ENCODE measurements at regions not wholly inside any gene's neighbourhood (a gene's known extent, or its start where the extent isn't known, plus 50 kb on each side); places are given as distances from the start of the nearest gene placed in this dataset.
A peak's percentile ranks its signal among the peaks of the same experiment; 100 is the strongest.

DNA sequence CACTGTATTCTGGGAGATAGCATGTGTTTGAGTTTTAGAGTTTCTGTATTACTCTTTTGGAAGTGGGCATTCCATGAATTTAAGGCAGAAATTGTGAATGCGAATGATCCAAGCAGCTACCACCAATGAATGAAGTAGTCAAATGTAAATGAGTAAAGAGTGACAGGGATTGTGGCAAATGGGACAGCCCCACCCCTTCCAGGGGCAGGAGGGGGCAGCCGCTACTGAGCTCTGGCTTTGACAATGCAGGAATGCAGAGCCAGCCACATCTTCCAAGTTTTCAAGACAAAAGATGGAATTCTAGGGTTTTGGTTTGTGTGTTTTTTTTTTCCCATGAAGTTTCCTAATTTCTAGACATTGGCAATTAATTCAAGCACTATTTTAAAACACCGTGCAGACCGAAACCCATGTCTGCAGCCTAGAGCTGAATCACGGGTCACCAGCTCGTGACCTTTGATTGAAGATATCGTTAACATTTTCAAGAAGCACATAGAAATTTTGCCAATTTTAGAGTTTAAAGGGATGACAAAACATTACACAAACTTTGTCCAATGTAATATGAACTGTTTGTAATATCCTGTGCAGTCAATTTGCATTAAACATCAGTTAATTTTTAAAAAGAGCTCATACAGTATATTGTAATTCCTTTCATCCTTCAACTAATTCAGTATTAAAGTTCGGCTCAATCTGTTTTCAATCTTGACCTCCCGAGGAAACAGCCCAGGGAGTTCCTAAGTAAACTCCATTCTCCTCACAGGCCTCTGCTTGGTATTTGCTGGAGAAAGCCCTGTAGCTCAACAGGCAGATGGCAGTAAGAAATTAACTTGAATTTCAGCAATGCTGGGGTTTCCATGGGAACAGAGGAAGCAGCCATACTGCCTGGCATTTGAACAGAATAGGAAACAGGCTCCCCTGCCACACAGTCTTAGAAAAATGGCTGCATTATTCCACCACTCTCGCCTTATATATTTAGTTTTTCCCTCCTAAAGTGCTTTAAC is 83.4 kb downstream of the UCHL1 start:
- no peak for DNase-seq (ENCODE audit: extremely low read depth, insufficient read length)
- Histone ChIP-seq H3K27me3 (replicated peaks; ENCODE audit: control insufficient read depth, insufficient read depth, low read length) (no peaks in the 10 kb centered on the region), H3K36me3 (ENCODE audit: control insufficient read depth, insufficient read depth, low read length) (no peaks in the 10 kb centered on the region), H3K4me3 (replicated peaks; ENCODE audit: low read depth, low read length) (no peak overlapping the region)
- TF ChIP-seq, protein P1, sequence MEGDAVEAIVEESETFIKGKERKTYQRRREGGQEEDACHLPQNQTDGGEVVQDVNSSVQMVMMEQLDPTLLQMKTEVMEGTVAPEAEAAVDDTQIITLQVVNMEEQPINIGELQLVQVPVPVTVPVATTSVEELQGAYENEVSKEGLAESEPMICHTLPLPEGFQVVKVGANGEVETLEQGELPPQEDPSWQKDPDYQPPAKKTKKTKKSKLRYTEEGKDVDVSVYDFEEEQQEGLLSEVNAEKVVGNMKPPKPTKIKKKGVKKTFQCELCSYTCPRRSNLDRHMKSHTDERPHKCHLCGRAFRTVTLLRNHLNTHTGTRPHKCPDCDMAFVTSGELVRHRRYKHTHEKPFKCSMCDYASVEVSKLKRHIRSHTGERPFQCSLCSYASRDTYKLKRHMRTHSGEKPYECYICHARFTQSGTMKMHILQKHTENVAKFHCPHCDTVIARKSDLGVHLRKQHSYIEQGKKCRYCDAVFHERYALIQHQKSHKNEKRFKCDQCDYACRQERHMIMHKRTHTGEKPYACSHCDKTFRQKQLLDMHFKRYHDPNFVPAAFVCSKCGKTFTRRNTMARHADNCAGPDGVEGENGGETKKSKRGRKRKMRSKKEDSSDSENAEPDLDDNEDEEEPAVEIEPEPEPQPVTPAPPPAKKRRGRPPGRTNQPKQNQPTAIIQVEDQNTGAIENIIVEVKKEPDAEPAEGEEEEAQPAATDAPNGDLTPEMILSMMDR (IDR thresholded peaks at IDR 0.05; ENCODE audit: insufficient read depth, low read length, poor library complexity, severe bottlenecking) = no peak

DNA sequence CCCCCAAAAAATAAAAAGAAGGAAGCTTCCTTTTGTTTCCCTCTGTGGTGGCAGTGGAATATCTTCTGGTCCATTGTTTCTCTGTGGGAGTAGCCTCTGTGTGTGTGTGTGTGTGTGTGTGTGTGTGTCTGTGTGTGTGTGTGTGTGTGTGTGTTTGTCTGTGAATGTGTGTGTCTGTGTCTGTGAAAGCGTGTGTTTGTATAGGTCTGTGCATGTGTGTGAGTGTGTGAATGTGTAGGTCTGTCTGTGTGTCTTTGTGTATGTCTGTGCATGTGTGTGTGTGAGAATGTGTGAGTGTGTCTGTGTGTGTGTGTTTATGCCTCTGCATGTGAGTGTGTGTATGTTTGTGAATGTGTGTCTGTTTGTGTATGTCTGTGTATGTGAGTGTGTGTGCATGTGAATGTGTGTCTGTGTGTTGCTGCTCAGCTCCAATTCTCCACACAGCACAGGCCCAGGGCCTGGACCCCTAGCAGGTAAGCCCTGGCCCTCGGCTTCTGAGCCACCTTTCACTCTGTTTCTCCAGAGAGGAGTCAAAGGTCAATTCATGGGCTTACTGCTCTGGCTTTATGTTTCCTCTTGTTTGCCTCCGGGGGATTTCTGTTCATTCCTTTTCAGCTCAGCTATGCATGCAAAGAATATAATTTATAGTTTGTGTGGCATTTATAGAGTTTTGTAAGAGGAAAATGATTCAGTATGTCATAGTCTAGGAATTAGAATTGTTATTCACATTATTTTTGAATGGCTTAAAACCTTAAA is 89.8 kb downstream of the UCHL1 start:
- H3K4me3 ChIP-seq (replicated peaks; ENCODE audit: low read depth, low read length) = no peak overlapping the region
- H3K27me3 ChIP-seq (replicated peaks; ENCODE audit: control insufficient read depth, insufficient read depth, low read length) = no peaks in the 10 kb centered on the region; the same call in 1 of the 2 replicates
- TF ChIP-seq, protein P1 (IDR thresholded peaks at IDR 0.05; ENCODE audit: insufficient read depth, low read length, poor library complexity, severe bottlenecking) = no peak
- no peak for DNase-seq (ENCODE audit: extremely low read depth, insufficient read length)
- H3K36me3 ChIP-seq (ENCODE audit: control insufficient read depth, insufficient read depth, low read length) = no peaks in the 10 kb centered on the region

DNA sequence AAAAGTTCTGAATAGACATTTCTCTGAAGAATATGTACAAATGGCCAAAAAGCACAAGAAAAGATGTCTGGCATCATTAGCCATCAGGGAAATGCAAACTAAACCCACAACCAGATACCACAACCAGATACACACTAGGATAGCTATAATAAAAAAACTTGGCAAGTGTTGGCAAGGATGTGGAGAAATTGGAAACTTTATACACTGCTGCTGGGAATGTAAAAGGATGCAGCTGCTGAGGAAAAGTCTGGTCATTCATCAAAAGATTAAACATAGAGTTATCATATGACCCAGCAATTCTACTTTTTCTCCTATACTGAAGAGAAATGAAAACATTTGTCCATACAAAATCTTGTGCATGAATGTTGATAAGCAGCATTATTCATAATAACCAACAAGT is 92.3 kb downstream of the UCHL1 start:
- TF ChIP-seq, protein P1 (IDR thresholded peaks at IDR 0.05; ENCODE audit: insufficient read depth, low read length, poor library complexity, severe bottlenecking) = no peak
- Histone ChIP-seq H3K4me3 (replicated peaks; ENCODE audit: low read depth, low read length) (no peak overlapping the region), H3K27me3 (replicated peaks; ENCODE audit: control insufficient read depth, insufficient read depth, low read length) (no peaks in the 10 kb centered on the region; the same call in 1 of the 2 replicates), H3K36me3 (ENCODE audit: control insufficient read depth, insufficient read depth, low read length) (no peaks in the 10 kb centered on the region)
- DNase-seq (ENCODE audit: extremely low read depth, insufficient read length) = no peak

DNA sequence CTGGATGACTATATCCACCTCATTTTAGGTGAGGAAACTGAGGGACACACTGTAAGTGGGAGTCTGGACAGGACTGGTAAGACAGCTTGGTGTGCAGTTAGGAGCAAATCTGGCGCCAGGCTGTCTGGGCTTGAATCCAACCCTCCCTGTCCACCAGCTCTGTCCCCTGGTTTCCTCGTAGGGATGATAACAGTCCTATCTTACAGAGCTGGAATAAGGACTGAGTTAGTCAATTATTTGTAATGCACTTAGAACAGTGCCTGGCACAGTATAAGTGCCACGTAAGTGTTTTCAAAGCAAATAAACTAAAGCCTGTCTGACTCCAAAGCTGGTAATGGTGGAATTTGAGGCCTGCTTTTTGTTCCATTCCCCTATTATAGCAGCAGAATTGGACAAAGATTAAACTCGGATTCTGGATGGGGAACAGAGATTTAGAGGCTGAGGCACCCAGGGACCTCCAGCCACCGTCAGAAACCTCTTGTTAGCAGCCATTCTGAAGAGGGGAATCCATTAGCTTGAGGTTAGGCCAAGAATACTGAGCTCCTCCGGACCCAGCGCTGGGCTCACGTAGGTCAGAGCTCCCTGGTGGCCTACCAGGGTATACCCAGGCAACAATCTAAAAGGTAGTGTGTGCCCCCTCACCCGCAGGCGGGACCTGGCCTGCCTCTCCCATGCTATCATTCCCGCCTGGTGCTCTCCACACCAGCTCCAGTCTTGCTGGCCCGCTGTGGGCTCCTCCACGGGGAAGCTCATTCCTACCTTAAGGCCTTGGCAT is 102.1 kb downstream of the UCHL1 start:
- Histone ChIP-seq H3K27me3 (replicated peaks; ENCODE audit: control insufficient read depth, insufficient read depth, low read length) (peaks cover 3% of the 10 kb centered on the region), H3K4me3 (replicated peaks; ENCODE audit: low read depth, low read length) (no peak overlapping the region), H3K36me3 (ENCODE audit: control insufficient read depth, insufficient read depth, low read length) (no peaks in the 10 kb centered on the region)
- TF ChIP-seq, protein P1 (IDR thresholded peaks at IDR 0.05; ENCODE audit: insufficient read depth, low read length, poor library complexity, severe bottlenecking) = no peak
- DNase-seq (ENCODE audit: extremely low read depth, insufficient read length) = peak; percentile 6

DNA sequence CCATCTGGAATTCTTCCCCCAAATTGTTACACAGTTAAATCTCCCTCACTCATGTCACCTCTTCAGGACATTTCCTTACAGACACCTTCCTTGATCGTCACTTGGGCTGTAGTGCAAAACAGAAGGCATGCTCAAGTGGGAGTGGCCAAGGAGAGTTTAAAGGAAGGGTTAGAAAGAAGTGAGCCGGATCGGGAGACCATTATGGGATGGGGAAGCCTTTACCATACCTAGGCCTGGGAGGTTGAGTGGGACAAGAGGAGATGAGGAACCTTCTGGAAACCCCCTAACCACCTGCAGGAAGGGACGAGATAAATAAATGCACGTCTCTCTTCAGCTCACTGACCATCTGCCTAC is 102.7 kb downstream of the UCHL1 start:
- no peak overlapping the region for H3K4me3 ChIP-seq (replicated peaks; ENCODE audit: low read depth, low read length)
- no peaks in the 10 kb centered on the region for H3K36me3 ChIP-seq (ENCODE audit: control insufficient read depth, insufficient read depth, low read length)
- no peak for DNase-seq (ENCODE audit: extremely low read depth, insufficient read length)
- TF ChIP-seq, protein P1 (IDR thresholded peaks at IDR 0.05; ENCODE audit: insufficient read depth, low read length, poor library complexity, severe bottlenecking) = no peak
- H3K27me3 ChIP-seq (replicated peaks; ENCODE audit: control insufficient read depth, insufficient read depth, low read length) = peaks cover 3% of the 10 kb centered on the region

All from GM06990 (cell line).